ENCODE measurements at regions not wholly inside any gene's neighbourhood (a gene's known extent, or its start where the extent isn't known, plus 50 kb on each side); places are given as distances from the start of the nearest gene placed in this dataset.

DNA sequence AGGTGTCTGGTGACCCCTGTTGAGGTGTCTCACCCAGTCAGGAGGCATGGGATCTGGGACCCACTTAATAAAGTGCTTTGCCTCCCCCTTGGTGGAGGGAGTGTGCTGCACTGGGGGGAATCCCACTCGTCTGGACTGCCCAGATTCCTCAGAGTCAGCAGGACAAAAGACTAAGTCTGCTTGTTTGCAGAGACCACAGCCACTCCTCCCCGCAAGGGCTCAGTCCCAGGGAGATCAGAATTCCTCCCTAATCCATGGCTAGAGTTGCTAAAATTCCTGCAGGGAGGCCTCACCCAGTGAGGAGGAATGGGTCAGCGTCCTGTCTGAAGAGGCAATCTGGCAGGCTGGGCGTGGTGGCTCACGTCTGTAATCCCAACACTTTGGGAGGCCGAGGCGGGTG, 442.2 kb downstream of the PABPC4L start:
- DNase-seq (ENCODE audit: low spot score): no peak

GRCh38 chr4:133741766-133742165, 459.8 kb downstream of the PABPC4L start:
- no peak for DNase-seq (ENCODE audit: low spot score)

DNA sequence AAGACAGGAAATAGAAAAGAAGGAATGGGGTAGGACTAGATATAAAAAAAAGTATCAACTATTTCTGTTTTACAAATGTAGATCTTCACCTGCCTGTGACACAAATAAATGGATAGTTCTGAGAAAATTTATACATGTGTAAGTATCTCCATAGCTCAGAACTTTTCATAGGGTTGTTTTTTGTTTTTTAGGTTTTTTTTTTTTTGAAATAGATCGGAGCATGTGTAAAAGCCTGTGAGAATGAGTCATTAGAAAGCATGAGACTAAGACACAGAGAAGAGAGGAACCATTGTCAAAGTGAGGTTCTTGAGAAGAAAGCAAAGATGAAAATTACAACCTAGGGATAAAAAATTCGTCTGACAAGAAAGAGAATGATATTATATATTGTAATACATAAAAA, 481.6 kb downstream of the PABPC4L start:
- DNase-seq (ENCODE audit: low spot score): no peak

DNA sequence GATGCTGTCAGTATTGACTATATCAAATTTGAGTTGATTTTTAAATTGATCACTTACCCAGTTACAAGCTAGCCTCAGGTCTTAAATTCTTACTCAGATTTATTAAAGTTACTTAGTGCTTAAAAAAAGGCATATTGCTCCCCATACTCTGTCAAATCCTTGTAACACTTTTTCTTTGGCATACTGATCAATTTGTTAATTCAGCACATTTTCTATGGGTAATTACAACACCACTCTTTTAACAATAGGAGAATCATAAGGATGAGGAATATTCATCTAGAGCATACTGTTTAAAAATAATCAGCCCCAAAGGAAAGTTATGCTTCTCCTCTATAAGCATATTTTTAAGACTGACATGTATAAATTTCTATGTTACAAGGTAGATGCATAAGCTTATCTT, 482.5 kb downstream of the PABPC4L start:
- DNase-seq (ENCODE audit: low spot score): no peak

GRCh38 chr4:133714211-133714610, 487.4 kb downstream of the PABPC4L start:
- DNase-seq (ENCODE audit: low spot score): no peak

- DNase-seq (ENCODE audit: low spot score): no peak
Observed at GRCh38 chr4:133713340-133713739, 488.2 kb downstream of the PABPC4L start.

- no peak for DNase-seq (ENCODE audit: low spot score)
Observed at GRCh38 chr4:133711817-133712216, 489.8 kb downstream of the PABPC4L start.

DNA sequence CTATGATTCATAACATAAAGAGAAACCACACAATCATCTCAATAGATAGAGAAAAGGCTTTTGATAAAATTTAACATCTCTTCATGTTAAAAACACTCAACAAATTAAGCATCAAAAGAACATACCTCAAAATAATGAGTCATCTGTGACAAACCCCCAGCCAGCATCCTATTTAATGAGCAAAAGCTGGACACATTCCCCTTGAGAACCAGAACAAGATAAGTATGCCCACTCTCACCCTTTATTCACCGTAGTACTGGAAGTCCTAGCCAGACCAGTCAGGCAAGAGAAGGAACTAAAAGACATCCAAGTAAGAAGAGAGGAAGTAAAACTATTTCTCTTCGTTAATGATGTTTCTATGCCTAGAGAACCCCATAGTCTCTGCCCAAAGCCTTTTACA, 507.2 kb downstream of the PABPC4L start:
- no peak for DNase-seq (ENCODE audit: low spot score)

- no peak for DNase-seq (ENCODE audit: low spot score)
Observed at GRCh38 chr4:133683967-133684366, 517.6 kb downstream of the PABPC4L start.

- no peak for DNase-seq (ENCODE audit: low spot score)
Observed at GRCh38 chr4:133668061-133668851, 519.2 kb downstream of the PCDH10 start.

DNA sequence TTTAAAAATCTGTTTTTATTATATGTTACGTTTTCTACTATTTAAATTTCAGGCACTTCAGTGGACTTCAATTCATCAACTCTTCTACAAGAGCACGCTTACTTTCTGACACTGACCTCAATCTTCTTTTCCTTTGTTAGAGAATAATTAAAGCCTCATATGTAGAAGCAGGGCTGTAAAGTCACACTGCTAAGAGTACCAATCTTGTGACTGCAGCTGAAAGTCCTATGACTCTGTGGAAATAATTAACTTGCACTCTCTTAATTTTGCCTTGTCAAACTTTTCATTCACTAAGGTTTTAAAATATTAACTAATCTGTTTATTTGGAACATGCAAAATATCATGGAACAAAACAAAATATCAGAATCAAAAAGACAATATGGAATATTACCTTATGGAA, 498.1 kb downstream of the PCDH10 start:
- no peak for DNase-seq (ENCODE audit: low spot score)

DNA sequence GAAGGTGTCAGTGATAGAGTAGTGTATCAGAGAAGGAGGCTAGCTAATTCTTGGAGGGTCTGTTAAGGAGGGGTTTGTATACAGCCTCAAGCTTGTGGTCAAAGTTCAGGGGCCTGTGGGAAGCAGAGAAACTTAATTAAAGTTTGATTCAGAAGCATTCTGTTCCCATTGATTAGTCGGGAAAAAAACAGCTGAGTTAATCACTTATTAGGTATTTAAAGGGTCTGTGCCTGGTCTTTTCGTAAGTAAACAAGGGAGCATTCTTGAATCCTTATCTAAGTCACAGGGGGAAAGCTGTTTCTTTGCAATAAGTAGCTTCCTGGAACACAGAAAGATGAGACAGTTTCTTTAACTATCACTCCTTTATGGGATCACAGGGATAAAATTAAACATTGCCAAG, 492.1 kb downstream of the PCDH10 start:
- DNase-seq (ENCODE audit: low spot score): no peak

- no peak for DNase-seq (ENCODE audit: low spot score)
Observed at GRCh38 chr4:133638751-133639150, 489.7 kb downstream of the PCDH10 start.

- DNase-seq (ENCODE audit: low spot score): no peak
Observed at GRCh38 chr4:133637161-133637560, 488.1 kb downstream of the PCDH10 start.

GRCh38 chr4:133624744-133625143, 475.6 kb downstream of the PCDH10 start:
- no peak for DNase-seq (ENCODE audit: low spot score)

DNA sequence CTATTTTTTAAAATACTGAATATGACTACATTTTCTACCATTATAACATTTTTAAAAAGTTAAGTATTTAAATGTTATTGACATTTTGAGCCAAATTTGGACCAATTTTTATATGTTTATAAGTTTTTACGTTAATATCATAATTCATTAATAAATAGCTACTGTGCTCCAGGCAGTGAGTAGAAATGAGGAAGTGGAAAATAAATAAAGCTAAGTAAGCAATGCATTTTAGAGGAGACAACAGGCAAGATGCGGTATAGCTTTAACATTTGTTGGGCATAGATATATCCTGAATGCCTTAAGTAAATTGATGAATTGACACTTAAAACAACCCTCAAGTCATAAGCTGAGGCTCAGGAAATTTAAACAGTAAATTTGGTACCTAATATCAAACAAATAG, 474.8 kb downstream of the PCDH10 start:
- DNase-seq (ENCODE audit: low spot score): no peak

- no peak for DNase-seq (ENCODE audit: low spot score)
Observed at GRCh38 chr4:133621628-133622027, 472.5 kb downstream of the PCDH10 start.

GRCh38 chr4:133620555-133620954, 471.5 kb downstream of the PCDH10 start:
- no peak for DNase-seq (ENCODE audit: low spot score)

- no peak for DNase-seq (ENCODE audit: low spot score)
Observed at GRCh38 chr4:133618963-133619362, 469.9 kb downstream of the PCDH10 start.

- no peak for DNase-seq (ENCODE audit: low spot score)
Observed at GRCh38 chr4:133600008-133600407, 450.9 kb downstream of the PCDH10 start.

DNA sequence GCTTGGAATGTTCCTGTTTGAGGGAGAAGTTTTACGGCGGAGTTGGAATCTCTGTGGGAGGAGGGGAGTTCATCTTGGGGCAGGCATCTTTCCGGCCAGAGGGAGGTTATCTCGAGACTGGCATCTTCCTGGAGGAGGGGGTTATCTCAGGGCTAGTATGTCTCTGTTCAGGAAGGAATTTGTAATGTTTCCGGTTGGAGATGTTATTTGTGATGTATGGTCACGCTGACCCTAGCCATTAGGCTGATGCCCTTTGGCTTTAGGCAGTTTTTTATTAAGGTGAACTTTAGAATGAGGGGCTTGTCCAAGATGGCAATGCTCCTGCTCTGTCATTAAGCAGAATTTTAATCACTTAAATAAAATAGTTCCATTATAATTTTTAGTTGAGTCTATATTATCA, 449.7 kb downstream of the PCDH10 start:
- DNase-seq (ENCODE audit: low spot score): no peak

DNA sequence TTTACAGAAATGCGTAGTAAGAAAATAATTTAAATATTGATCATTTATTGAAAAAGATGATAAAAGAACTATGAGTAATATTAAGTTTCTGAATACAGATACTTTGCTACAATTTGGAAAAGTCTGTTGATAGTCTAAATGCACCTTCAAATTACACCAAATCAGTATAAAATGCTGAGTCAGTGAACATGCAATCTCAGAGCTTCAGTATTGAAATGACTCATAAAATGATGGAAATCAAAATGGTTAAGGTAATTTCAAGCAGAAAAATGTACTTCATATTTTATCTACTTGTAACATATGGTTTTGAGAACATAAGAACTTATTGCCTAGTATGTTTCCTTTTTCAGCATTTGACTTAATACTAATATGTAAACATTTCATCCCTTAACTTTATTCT, 448.2 kb downstream of the PCDH10 start:
- no peak for DNase-seq (ENCODE audit: low spot score)

GRCh38 chr4:133596459-133596858, 447.4 kb downstream of the PCDH10 start:
- DNase-seq (ENCODE audit: low spot score): no peak
